ENCODE measurements at regions not wholly inside any gene's neighbourhood (a gene's known extent, or its start where the extent isn't known, plus 50 kb on each side); places are given as distances from the start of the nearest gene placed in this dataset.
"Not testable (repeated sequence)": the region's sequence is repeated elsewhere in the genome, so short reads cannot be mapped to it uniquely, and the experiment has no call there.

GRCh38 chr22:10699301-10700097 lies 4828.5 kb upstream of the OR11H1 start:
- intact Hi-C loops (cut with DNase I); H3K27me3 ChIP-seq; H3K27ac ChIP-seq (replicated peaks in 1 of 4); H3K36me3 ChIP-seq; H3K9me3 ChIP-seq; DNase-seq (ENCODE audit: extremely low spot score); H3K4me1 ChIP-seq; H3K4me3 ChIP-seq: not testable (repeated sequence)
- WGBS: 78% methylated on average over 57 of the region's 80 CpGs

- H3K27ac ChIP-seq (replicated peaks in 1 of 4); DNase-seq (ENCODE audit: extremely low spot score); H3K27me3 ChIP-seq; H3K9me3 ChIP-seq; H3K4me1 ChIP-seq; intact Hi-C loops (cut with DNase I); H3K36me3 ChIP-seq; H3K4me3 ChIP-seq: not testable (repeated sequence)
- WGBS: 57% methylated on average over 2 of the region's 3 CpGs
Measured at GRCh38 chr22:10708175-10708574, 4819.8 kb upstream of the OR11H1 start.

- intact Hi-C loops (cut with DNase I); H3K4me1 ChIP-seq; H3K9me3 ChIP-seq; H3K36me3 ChIP-seq; H3K27me3 ChIP-seq; H3K27ac ChIP-seq (replicated peaks in 1 of 4); H3K4me3 ChIP-seq; DNase-seq (ENCODE audit: extremely low spot score): not testable (repeated sequence)
- WGBS: 52% methylated on average over 4 of the region's 4 CpGs
Measured at GRCh38 chr22:10710923-10711322, 4817.1 kb upstream of the OR11H1 start.

GRCh38 chr22:10722804-10723203 lies 4805.2 kb upstream of the OR11H1 start:
- intact Hi-C loops (cut with DNase I); H3K4me1 ChIP-seq; DNase-seq (ENCODE audit: extremely low spot score); H3K27me3 ChIP-seq; H3K27ac ChIP-seq (replicated peaks in 1 of 4); H3K36me3 ChIP-seq; H3K4me3 ChIP-seq: not testable (repeated sequence)
- H3K9me3 ChIP-seq: peaks cover 0 to 47% (median 23%) of the 10 kb centered on the region in 4 donors
- 54% methylated on average over 9 of the region's 9 CpGs for WGBS

GRCh38 chr22:10723966-10724365 lies 4804.0 kb upstream of the OR11H1 start:
- H3K27me3 ChIP-seq; DNase-seq (ENCODE audit: extremely low spot score); H3K4me3 ChIP-seq; H3K4me1 ChIP-seq; H3K27ac ChIP-seq (replicated peaks in 1 of 4); intact Hi-C loops (cut with DNase I); H3K36me3 ChIP-seq: not testable (repeated sequence)
- peaks cover 0 to 56% (median 25%) of the 10 kb centered on the region in 4 donors for H3K9me3 ChIP-seq
- 54% methylated on average over 8 of the region's 8 CpGs for WGBS

- no peaks in the 10 kb centered on the region for H3K36me3 ChIP-seq
- no peaks in the 10 kb centered on the region for H3K4me1 ChIP-seq
- no peak overlapping the region for H3K4me3 ChIP-seq
- H3K27me3 ChIP-seq: no peaks in the 10 kb centered on the region
- intact Hi-C loops (cut with DNase I): no loop called here
- 55% methylated on average over 10 of the region's 10 CpGs for WGBS
- no peak for DNase-seq (ENCODE audit: extremely low spot score)
- no peak for TF ChIP-seq POLR2A (IDR thresholded peaks at IDR 0.05; ENCODE audit: low read depth)
- no peak for TF ChIP-seq EP300 (IDR thresholded peaks at IDR 0.05)
- TF ChIP-seq CTCF (IDR thresholded peaks at IDR 0.05): no peak
- TF ChIP-seq POLR2AphosphoS5 (IDR thresholded peaks at IDR 0.05): no peak
- no peak overlapping the region for H3K27ac ChIP-seq (replicated peaks in 1 of 4)
- peaks cover 0 to 59% (median 30%) of the 10 kb centered on the region in 4 donors for H3K9me3 ChIP-seq
Measured at GRCh38 chr22:10727393-10727792, 4800.6 kb upstream of the OR11H1 start.

- H3K4me1 ChIP-seq; H3K36me3 ChIP-seq; intact Hi-C loops (cut with DNase I); H3K27ac ChIP-seq (replicated peaks in 1 of 4); DNase-seq (ENCODE audit: extremely low spot score); H3K27me3 ChIP-seq; H3K4me3 ChIP-seq: not testable (repeated sequence)
- WGBS: 50% methylated on average over 5 of the region's 5 CpGs
- peaks cover 0 to 45% (median 27%) of the 10 kb centered on the region in 4 donors for H3K9me3 ChIP-seq
Measured at GRCh38 chr22:10729979-10730378, 4798.0 kb upstream of the OR11H1 start.

GRCh38 chr22:10730706-10731105 lies 4797.3 kb upstream of the OR11H1 start:
- H3K4me3 ChIP-seq; H3K27ac ChIP-seq (replicated peaks in 1 of 4); DNase-seq (ENCODE audit: extremely low spot score); intact Hi-C loops (cut with DNase I); H3K36me3 ChIP-seq; H3K27me3 ChIP-seq; H3K4me1 ChIP-seq: not testable (repeated sequence)
- H3K9me3 ChIP-seq: peaks cover 0 to 45% (median 27%) of the 10 kb centered on the region in 4 donors
- WGBS: 69% methylated on average over 4 of the region's 4 CpGs

- H3K9me3 ChIP-seq: peaks cover 0 to 41% (median 26%) of the 10 kb centered on the region in 4 donors
Measured at GRCh38 chr22:10731246-10731974, 4796.6 kb upstream of the OR11H1 start.

GRCh38 chr22:10735075-10735474 lies 4792.9 kb upstream of the OR11H1 start:
- H3K27me3 ChIP-seq; intact Hi-C loops (cut with DNase I); H3K36me3 ChIP-seq; H3K4me3 ChIP-seq; H3K27ac ChIP-seq (replicated peaks in 1 of 4); H3K4me1 ChIP-seq; DNase-seq (ENCODE audit: extremely low spot score): not testable (repeated sequence)
- WGBS: 57% methylated on average over 2 of the region's 2 CpGs
- H3K9me3 ChIP-seq: peaks cover 0 to 16% (median 10%) of the 10 kb centered on the region in 4 donors

More at GRCh38 chr22:10731246-10731974, 4796.6 kb upstream of the OR11H1 start:
- H3K27ac ChIP-seq (replicated peaks in 1 of 4); H3K4me1 ChIP-seq; H3K27me3 ChIP-seq; H3K36me3 ChIP-seq; intact Hi-C loops (cut with DNase I); H3K4me3 ChIP-seq; DNase-seq (ENCODE audit: extremely low spot score): not testable (repeated sequence)
- 59% methylated on average over 9 of the region's 9 CpGs for WGBS

GRCh38 chr22:10736879-10737278 lies 4791.1 kb upstream of the OR11H1 start:
- intact Hi-C loops (cut with DNase I); H3K4me3 ChIP-seq; H3K9me3 ChIP-seq; H3K27me3 ChIP-seq; DNase-seq (ENCODE audit: extremely low spot score); H3K27ac ChIP-seq (replicated peaks in 1 of 4); H3K36me3 ChIP-seq; H3K4me1 ChIP-seq: not testable (repeated sequence)
- 75% methylated on average over 2 of the region's 2 CpGs for WGBS

Data from esophagus muscularis mucosa (tissue), 4 donors.